ENCODE measurements at regions not wholly inside any gene's neighbourhood (a gene's known extent, or its start where the extent isn't known, plus 50 kb on each side); places are given as distances from the start of the nearest gene placed in this dataset.
A peak's percentile ranks its signal among the peaks of the same experiment; 100 is the strongest.
"Not testable (repeated sequence)": the region's sequence is repeated elsewhere in the genome, so short reads cannot be mapped to it uniquely, and the experiment has no call there.

DNA sequence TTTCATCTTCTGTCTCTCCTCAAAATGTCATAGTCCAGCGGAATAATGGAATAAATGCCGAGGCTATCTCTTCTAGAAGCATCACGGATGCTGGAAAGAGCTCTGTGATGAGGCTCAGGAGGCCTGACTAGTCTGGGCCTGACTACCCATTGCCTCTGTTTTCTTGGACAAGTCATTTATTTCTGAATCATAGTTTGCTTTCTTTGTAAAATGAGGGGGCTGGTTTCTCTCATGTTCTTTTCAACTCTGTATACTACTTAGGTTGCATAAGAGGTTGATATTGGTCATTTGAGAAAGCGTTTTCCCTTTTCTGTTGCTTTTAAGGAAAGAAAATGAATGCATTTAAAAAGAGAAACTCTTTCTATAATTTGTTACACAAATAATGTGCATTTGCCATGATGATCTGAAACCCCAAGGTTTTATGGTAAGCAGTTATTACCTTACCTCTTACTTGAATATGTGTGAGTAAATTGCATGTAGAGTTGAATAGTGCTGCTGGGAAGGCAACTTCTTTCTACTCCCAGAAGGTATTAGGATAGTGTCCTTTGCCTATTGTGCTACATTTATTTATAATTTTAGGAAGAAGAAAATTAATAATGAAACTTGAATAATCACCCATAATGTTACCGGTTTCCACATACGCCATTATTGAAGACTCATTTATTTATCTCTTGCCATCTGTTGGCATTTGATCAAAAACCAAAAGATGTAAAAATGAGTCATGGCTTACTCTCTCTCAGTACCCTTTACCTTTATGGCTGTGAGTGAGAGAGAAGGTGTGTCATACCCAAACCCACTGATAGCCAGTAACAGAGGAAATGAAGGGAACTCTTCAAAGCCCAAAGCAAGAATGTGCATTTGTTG is 179.1 kb downstream of the FASLG start:
- DNase-seq (ENCODE audit: low read depth): peak; percentile 35

- no peak for DNase-seq (ENCODE audit: low read depth)
Measured at GRCh38 chr1:172838680-172839313, 179.9 kb downstream of the FASLG start.

GRCh38 chr1:172839639-172840038 is 180.7 kb downstream of the FASLG start:
- DNase-seq (ENCODE audit: low read depth): not testable (repeated sequence)

GRCh38 chr1:172843444-172843843 is 184.5 kb downstream of the FASLG start:
- no peak for DNase-seq (ENCODE audit: low read depth)

DNA sequence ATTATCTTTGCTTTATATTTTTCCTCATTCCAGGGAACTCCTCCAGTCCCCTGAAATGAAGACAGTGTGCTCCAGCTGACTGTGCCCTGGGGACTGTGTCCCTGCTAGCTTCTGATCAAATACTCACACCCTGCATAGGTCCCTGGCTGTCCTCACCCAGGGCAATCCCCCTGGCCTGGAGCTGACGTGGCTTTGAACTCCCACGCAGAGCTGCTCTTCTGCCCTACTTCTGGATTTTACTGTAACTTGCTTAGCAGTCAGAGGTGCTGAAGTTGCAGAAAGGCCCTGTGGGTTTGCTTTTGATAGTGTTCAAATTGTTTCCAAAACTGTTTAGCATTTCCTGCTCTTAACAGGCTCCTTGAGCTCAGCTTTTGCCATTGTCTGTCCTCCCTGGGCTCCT is 186.5 kb downstream of the FASLG start:
- peak; percentile 5 for DNase-seq (ENCODE audit: low read depth)

- no peak for DNase-seq (ENCODE audit: low read depth)
Measured at GRCh38 chr1:172845865-172846264, 187.0 kb downstream of the FASLG start.

GRCh38 chr1:172847814-172848213 is 188.9 kb downstream of the FASLG start:
- not testable (repeated sequence) for DNase-seq (ENCODE audit: low read depth)

DNA sequence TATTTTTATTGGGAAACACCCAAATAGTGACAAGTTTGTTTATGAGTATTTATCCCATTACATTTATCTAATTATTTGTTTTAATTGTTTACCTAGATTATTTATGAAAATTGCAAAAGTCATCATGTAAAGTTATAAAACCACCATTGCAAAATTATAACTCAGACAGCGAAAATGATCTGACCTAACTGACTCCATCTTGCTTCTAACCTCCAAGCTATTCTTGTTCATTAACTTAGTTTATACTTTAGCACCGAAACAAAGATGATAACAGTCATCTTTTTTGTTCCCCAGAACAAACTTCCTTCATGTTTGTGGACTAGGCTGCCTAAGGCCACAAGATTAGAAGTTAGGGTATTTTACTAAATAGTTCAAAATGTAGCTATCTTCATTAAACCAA is 190.8 kb downstream of the FASLG start:
- no peak for DNase-seq (ENCODE audit: low read depth)

DNA sequence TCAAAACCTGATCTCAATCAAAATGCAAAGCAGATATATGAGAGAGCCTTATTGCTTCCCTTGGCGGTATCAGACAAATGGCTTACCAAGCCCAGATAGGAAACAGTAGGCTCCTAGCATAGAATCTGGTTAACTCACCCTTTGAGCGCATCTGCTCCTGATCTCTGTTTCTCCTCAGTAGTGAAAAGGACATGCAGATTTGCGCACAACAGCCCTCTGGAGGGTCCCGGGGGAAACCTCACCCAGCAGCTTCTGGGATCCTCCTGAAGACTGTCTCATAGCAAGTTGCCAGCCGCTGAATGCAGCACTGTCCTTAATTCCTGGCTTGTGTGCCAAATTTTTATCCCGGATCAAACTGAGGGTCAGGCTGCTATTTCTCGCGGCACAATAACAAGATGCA is 192.2 kb downstream of the FASLG start:
- DNase-seq (ENCODE audit: low read depth): no peak

- DNase-seq (ENCODE audit: low read depth): no peak
Measured at GRCh38 chr1:172851856-172852255, 193.0 kb downstream of the FASLG start.

- not testable (repeated sequence) for DNase-seq (ENCODE audit: low read depth)
Measured at GRCh38 chr1:172855983-172856382, 194.8 kb downstream of the TNFSF18 start.

GRCh38 chr1:172863031-172863430 is 187.7 kb downstream of the TNFSF18 start:
- DNase-seq (ENCODE audit: low read depth): no peak

DNA sequence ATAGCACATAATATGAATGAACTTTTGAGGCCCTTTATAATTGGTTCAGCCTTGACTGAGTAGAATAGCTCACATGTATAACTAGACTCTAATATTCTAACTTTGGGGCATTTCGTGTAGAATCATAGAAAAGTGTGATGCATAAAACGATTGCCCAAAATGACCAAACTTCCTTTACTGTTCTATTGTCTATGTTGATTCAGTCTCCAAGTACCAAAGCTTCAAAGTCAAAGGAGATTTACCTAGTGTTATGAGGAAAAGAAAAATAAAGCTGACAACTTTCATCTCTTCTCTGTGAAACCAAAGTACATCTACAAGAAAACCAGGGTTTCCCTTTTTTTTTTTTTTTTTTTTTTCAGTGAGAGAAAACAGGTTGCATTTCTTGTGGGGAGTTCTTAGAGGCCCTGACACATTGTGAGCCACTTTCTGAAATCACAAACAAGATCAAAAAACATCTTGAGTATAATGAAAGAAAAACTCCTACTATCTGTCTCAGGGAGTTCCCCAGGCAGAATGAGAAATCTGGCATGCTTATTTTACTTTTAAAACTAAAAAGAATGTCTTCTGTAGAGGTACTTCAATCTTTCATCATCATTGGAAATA is 183.4 kb downstream of the TNFSF18 start:
- DNase-seq (ENCODE audit: low read depth): no peak

DNA sequence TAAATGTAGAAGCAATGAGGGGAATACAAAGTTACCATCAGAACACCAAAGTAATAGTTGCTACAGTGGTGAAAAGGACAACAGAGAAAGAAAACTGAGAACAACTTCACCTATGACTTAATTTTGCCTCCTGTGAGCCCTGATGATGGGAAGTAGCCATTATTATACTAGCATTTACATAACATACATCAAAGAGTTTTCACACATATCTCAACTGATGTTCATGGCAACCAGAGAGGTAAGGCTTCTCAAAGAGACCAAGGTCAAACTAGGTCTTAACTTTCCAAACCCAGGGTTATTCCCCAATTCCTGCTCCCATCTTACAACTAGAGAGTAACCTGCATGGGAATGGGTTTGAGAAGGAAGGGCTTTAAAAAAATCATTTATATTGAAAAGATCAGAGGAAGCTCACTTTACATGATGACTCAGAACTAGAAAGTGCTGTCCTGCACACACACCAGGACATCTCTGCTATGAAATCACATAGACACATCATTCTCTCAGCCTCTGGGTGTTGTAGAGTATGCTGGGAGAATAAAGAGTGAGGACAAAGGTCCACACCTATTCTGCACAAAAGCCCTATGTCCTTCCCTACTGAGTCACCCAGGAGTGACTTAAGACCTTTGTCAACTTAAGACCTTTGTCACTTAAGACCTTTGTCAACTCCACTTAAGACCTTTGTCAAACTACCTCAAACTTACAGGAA is 179.7 kb downstream of the TNFSF18 start:
- no peak for DNase-seq (ENCODE audit: low read depth)

GRCh38 chr1:172874950-172875349 is 175.8 kb downstream of the TNFSF18 start:
- DNase-seq (ENCODE audit: low read depth): no peak

DNA sequence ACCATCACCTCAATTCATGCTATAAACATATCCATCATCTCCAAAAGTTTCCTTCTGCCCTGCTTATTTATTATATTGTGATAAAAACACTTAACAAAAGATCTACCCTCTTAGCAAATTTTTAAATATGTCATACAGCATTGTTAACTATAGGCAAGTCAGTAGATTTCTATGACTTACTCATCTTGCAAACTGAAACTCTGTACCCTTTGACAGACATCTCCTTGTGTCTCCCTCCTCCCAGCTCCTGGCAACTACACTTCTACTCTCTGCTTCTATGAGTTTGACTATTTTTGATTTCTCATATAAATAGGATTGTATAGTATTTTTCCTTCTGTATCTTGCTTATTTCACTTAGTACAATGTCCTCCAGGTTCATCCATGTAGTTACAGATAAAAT is 174.8 kb downstream of the TNFSF18 start:
- DNase-seq (ENCODE audit: low read depth): no peak

DNA sequence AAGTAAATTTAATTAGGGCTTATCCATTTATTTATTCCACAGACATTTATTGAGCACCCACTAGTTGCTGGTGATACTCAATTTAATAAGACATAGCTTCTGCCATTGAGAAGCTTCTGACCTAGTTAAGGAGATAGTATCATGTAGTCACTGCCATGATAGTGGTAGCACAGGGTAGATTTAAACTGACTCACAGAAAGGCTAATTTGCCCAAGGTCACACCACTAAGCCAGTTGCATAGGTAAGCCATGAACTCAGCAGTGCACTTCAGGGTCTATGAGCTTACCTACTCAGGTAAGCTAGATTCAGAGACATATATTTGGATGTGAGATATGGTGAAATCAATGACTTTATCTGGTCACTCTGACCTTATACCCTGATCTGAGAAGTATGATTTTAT is 168.4 kb downstream of the TNFSF18 start:
- DNase-seq (ENCODE audit: low read depth): no peak

DNA sequence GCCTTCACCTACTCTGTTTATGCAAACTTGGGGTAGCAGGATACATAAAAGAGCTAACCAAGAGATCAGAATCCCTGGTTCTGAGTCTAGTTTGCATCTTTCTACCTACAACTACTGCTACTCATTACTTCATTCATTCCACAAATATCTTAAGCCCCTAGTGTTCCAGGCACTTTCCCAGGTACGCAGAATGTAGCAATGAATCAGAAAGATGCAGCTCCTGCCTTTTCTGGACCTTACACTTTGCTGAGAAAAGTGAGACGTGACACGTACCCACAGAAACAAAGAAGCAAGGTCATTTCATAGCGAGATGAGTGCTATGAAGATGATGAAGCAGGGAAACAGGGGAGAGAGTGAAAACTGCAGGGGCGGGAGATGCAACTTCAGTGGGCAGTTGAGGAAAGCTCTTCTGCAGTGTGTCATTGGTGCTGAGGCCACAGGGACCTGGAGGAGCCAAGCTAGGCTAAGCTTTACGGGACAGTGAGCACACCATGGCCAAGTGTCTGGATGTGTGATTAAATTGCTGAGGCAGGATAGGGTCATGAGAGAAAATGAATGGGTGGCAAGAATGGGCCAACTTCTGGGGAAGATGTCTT is 167.9 kb downstream of the TNFSF18 start:
- no peak for DNase-seq (ENCODE audit: low read depth)

GRCh38 chr1:172883387-172883791 is 167.4 kb downstream of the TNFSF18 start:
- DNase-seq (ENCODE audit: low read depth): peak; percentile 8

GRCh38 chr1:172883844-172884243 is 166.9 kb downstream of the TNFSF18 start:
- no peak for DNase-seq (ENCODE audit: low read depth)

DNA sequence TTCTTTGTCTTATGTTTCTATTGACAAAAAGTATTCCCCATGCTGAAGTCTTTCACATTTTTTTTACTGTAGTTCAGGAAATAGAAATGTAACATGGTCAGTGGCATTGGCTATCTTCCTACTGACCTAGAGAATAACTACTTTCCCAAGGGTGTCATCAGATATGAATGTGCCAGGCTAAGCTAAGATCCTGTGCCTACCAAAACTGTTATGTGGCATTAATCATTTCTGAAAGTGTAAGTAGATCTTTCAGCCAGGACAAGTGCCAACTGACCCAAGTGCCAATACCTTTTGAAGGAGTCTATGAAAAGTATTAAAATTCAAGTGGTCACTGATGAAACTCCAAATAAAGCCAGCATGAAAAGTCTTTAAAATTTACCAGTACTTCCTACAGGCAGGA is 165.3 kb downstream of the TNFSF18 start:
- DNase-seq (ENCODE audit: low read depth): peak; percentile 10

GRCh38 chr1:172885971-172886370 is 164.8 kb downstream of the TNFSF18 start:
- DNase-seq (ENCODE audit: low read depth): peak; percentile 31
